Mucosa of descending colon (tissue), 3 donors: ENCODE measurements at regions not wholly inside any gene's neighbourhood (a gene's known extent, or its start where the extent isn't known, plus 50 kb on each side); places are given as distances from the start of the nearest gene placed in this dataset.

Source experiments
- ATAC-seq: fragments of 200-7000 bp; cut with Tn5 transposase; one replicate; pipeline ENCODE4 v1.9.1; 2020; ENCODE audit warnings: mild to moderate bottlenecking, moderate library complexity
- DNase-seq, 3 donors: peaks; one replicate each; pipeline ENCODE4 v3.0.0-alpha.2; 2020
- H3K36me3 ChIP-seq: fragments of 200-600 bp; one replicate; pipeline ENCODE4 v1.8.0; 2021; ENCODE audit warnings: low read depth, mild to moderate bottlenecking
- H3K4me1 ChIP-seq: fragments of 200-600 bp; one replicate; pipeline ENCODE4 v1.8.0; 2021; ENCODE audit warnings: low read depth, mild to moderate bottlenecking
- H3K4me3 ChIP-seq: fragments of 200-600 bp; one replicate; pipeline ENCODE4 v1.8.0; 2021; ENCODE audit warnings: mild to moderate bottlenecking
- H3K9me3 ChIP-seq: fragments of 200-600 bp; one replicate; pipeline ENCODE4 v1.8.0; 2021; ENCODE audit warnings: mild to moderate bottlenecking
- intact Hi-C, 2 donors: fragments of 100-400 bp; cut with DNase I in 1 of 2; cut with micrococcal nuclease in 1 of 2; formaldehyde crosslinking; loops; one replicate each; pipeline versions ENCODE4 v1.11.0 to v1.11.1; 2022; cut with DNase I, micrococcal nuclease
- TF ChIP-seq, protein P1 (sequence below): fragments of 200-600 bp; IDR thresholded peaks from one replicate; pipeline ENCODE4 v1.8.0; 2022; ENCODE audit warnings: antibody characterized with exemption, mild to moderate bottlenecking
- donor health status: DM: no; HTN: no; CAD: no; lungs with moderate emphysema.
- donor health status: DM: no; HTN: no; CAD: no.
- donor health status: DM: no; HTN: yes; CAD: no.

DNA sequence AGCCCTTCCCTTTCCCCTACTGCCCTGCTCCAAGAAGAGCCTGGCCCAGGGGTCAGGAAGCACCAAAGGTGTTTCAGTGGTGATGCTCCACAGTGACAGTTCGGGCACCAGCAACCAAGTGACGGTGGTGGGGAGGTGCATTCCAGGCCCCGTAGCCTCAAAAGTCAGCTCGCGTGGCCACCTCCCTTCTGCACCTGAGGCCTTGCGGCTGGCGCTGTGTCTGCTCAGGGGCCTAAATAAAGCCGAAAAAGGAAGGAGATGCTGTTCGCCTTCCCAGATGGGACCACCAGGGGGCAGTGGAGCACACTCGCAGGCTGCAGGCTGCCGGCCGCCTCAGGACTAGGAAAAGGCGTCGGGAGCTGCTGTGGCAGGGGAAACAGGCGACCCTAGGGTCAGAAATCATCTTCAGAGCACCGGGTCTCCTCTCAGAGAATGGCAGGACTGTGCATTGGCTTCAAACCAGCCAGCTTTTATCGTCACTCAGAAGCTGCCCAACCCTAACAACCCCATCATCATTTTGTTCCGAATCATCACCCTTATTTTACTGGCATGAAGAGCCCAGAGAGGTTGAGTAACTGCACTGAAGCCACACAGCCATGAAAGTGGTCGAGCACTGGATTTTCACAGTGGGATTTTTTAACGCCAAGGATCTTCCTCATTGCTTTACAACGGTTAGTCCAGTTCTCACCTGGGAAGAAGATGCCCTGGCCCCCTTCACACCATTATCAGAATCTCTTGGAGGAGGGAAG, 213.0 kb upstream of the CELF4 start:
- TF ChIP-seq, protein P1, sequence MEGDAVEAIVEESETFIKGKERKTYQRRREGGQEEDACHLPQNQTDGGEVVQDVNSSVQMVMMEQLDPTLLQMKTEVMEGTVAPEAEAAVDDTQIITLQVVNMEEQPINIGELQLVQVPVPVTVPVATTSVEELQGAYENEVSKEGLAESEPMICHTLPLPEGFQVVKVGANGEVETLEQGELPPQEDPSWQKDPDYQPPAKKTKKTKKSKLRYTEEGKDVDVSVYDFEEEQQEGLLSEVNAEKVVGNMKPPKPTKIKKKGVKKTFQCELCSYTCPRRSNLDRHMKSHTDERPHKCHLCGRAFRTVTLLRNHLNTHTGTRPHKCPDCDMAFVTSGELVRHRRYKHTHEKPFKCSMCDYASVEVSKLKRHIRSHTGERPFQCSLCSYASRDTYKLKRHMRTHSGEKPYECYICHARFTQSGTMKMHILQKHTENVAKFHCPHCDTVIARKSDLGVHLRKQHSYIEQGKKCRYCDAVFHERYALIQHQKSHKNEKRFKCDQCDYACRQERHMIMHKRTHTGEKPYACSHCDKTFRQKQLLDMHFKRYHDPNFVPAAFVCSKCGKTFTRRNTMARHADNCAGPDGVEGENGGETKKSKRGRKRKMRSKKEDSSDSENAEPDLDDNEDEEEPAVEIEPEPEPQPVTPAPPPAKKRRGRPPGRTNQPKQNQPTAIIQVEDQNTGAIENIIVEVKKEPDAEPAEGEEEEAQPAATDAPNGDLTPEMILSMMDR: peak; percentile 34
- H3K4me1 ChIP-seq: no peaks in the 10 kb centered on the region
- H3K9me3 ChIP-seq: no peaks in the 10 kb centered on the region
- intact Hi-C loops: no loop called here
- H3K36me3 ChIP-seq: no peaks in the 10 kb centered on the region
- no peak overlapping the region for H3K4me3 ChIP-seq
- ATAC-seq (peak; percentile 64), DNase-seq (peak; percentile 48 to 62 (median 59))

DNA sequence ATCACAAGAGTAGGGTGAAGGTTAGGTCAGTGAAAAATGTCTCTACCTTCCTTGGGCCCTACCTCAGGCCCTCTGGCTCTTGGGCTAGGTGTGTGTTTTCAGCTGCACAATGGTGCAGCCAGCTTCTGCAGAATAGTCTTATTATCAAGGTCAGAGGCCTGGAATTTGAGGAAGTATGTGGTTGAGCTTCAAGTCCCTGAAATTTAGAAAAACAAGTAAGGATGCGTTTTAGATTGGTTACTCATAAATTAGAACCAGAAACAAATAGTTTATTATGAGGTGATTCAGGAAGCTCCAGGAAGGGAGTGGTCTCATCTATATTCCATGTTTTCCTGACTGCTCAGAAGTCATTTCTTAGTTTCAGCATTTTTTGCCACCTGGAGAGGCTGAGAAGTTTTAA, 204.2 kb upstream of the CELF4 start:
- Histone ChIP-seq H3K36me3 (no peaks in the 10 kb centered on the region), H3K9me3 (no peaks in the 10 kb centered on the region), H3K4me1 (no peaks in the 10 kb centered on the region), H3K4me3 (no peak overlapping the region)
- TF ChIP-seq, protein P1: no peak
- ATAC-seq (no peak), DNase-seq (no peak)
- intact Hi-C loops: no loop called here

DNA sequence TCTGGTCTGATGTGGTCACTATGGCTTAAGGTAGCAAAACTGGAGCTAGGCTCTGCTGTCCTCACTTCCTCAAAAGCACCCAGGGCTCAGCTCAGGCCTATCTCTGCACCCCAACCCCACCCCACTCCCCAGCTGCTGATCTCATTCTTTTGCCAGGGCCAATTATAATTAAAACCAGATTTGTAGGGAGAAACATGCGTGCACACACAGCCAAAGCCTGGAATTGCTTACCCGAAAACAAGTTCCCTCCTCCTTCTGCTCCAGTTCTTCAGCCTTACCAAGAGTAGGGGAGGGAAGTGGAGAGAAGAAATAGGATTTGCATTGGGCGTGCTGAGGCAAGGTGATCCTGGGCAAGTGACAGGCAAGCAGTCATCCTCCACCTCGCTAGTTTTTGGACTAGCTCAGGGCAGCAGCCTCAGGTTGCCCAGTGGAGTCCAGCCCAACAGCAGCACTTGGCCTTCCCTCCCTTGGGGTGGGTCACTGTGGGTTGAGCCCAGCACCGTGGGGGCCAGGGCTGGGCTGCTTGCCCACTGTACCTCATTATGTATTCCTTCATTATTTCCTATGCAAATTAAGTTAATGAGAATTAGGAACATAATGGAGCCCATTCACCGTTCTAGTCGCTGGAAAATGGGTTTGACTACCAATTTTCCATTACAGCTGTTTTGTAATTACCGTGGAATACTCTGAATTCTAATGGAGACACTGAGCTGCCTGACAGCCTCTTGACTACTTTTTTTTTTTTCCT, 199.1 kb upstream of the CELF4 start:
- ATAC-seq (no peak), DNase-seq (no peak)
- H3K9me3 ChIP-seq: no peaks in the 10 kb centered on the region

DNA sequence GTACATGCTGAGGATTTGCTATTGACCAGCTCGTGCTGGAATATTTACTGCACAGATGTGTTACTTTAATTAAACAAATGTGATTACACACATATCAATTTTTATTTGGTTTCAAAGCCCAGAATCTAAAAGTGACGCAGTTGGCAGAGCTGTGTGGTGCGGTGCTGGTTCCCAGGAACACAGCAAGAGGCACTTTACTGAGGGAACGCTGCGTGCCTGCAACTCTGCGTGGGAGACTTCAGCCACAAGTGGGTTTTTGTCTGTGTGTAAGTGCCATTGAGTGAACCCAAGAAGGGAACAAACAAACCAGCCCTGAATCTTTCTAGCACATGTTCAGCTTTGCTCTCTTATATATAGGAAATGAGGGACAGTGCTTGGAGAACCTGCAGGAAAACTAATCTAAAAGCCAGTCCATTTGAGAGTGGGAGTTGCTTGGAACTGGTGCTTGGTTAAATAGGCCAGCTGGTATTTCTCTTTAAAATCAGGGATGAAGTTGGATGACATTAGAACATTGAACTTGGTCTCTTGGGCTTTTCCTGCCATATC, 196.6 kb upstream of the CELF4 start:
- ATAC-seq (no peak), DNase-seq (no peak)
- H3K4me3 ChIP-seq: no peak overlapping the region
- no peaks in the 10 kb centered on the region for H3K9me3 ChIP-seq
- no peaks in the 10 kb centered on the region for H3K36me3 ChIP-seq
- H3K4me1 ChIP-seq: no peaks in the 10 kb centered on the region
- TF ChIP-seq, protein P1: no peak
- intact Hi-C loops: no loop called here

More for the DNA sequence above, 199.1 kb upstream of the CELF4 start:
- TF ChIP-seq, protein P1: no peak
- Histone ChIP-seq H3K4me3 (no peak overlapping the region), H3K36me3 (no peaks in the 10 kb centered on the region), H3K4me1 (no peaks in the 10 kb centered on the region)
- intact Hi-C loops: no loop called here

DNA sequence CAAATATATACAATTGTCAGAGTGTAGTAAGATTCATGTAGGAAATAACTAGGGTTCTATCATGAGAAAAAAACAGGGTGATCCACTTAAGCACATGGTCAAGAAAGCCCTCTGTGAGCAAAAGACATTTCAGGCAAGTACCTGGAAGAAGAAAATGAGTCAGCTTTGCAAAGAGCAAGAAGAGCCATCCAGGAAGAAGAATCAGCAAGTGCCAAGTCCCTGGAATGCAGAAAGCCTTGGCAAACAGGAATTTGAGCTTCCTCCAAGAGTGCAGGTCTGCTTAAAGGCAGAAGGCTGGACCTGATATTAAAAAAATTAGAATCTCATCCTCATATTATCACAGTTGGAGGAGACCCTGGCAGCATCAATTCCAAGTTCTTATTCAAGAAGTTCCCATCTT, 188.5 kb upstream of the CELF4 start:
- TF ChIP-seq, protein P1: no peak
- H3K4me1 ChIP-seq: no peaks in the 10 kb centered on the region
- no peak for ATAC-seq
- intact Hi-C loops: no loop called here
- no peaks in the 10 kb centered on the region for H3K9me3 ChIP-seq
- no peak for DNase-seq
- H3K4me3 ChIP-seq: no peak overlapping the region
- H3K36me3 ChIP-seq: no peaks in the 10 kb centered on the region
